Thyroid gland (tissue), 4 donors: ENCODE measurements at regions not wholly inside any gene's neighbourhood (a gene's known extent, or its start where the extent isn't known, plus 50 kb on each side); places are given as distances from the start of the nearest gene placed in this dataset.

ENCODE experiments used
- POLR2A ChIP-seq, 2 donors: fragments of 450-650 bp; IDR thresholded peaks; one replicate each; pipeline ENCODE4 v1.6.1; 2017; ENCODE audit warnings: antibody characterized with exemption in 2 of 2, mild to moderate bottlenecking in 2 of 2, moderate library complexity in 1 of 2
- TF ChIP-seq, protein P1 (sequence below), 6 experiments: fragments of 200-600 bp in 3 of 6; fragments of 450-650 bp in 3 of 6; sonication (generic) in 3 of 6; IDR thresholded peaks; one replicate each; pipeline ENCODE4 v1.5.1; 2016 to 2019; ENCODE audit warnings: antibody characterized with exemption in 6 of 6, mild to moderate bottlenecking in 2 of 6, inconsistent platforms in 1 of 6, moderate library complexity in 1 of 6

DNA sequence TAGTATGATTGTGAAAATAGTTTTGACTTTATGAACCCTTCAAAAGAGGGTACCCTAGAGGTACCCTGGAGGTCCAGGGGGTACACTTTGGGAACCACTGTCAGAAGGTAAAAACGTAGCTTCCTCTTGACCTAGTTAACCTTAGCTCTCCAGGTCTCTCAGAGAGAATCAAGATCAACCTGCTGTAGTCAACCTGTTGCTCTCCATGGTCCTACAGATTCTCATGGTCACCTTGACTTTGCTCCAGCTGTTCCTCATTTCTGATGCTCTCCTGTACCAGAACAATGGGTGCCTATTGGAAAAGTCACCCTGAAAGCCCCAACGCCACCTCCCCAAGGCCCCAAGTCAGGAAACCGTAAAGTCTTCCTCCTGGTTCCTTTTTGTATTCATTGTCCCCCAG is 294.4 kb upstream of the CDH4 start:
- TF ChIP-seq, protein P1, sequence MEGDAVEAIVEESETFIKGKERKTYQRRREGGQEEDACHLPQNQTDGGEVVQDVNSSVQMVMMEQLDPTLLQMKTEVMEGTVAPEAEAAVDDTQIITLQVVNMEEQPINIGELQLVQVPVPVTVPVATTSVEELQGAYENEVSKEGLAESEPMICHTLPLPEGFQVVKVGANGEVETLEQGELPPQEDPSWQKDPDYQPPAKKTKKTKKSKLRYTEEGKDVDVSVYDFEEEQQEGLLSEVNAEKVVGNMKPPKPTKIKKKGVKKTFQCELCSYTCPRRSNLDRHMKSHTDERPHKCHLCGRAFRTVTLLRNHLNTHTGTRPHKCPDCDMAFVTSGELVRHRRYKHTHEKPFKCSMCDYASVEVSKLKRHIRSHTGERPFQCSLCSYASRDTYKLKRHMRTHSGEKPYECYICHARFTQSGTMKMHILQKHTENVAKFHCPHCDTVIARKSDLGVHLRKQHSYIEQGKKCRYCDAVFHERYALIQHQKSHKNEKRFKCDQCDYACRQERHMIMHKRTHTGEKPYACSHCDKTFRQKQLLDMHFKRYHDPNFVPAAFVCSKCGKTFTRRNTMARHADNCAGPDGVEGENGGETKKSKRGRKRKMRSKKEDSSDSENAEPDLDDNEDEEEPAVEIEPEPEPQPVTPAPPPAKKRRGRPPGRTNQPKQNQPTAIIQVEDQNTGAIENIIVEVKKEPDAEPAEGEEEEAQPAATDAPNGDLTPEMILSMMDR (IDR thresholded peaks at IDR 0.05), result no peak
- TF ChIP-seq POLR2A (IDR thresholded peaks at IDR 0.05), result no peak
